ENCODE measurements at regions not wholly inside any gene's neighbourhood (a gene's known extent, or its start where the extent isn't known, plus 50 kb on each side); places are given as distances from the start of the nearest gene placed in this dataset.

DNA sequence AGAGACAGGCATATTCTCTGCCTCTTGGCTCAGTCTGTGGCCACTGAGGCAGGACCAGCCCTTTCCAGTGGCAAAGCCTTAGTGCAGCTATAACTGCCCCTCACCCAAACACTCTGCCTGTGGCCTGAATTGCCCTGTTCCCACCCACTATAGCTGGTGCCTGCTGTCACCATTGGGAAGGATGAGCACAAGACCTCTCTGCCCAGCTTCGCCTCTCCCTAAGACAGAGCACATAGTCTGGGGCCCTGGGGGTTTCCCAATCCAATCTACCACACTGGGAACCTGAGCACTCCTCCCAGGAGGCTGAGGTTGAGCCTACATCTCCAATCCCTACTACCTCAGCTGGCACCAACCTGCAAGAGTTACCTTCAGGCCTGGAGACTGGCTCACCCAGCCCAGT lies 670.4 kb downstream of the JRKL start:
- H3K27me3 ChIP-seq (ENCODE audit: insufficient read depth): no peaks in the 10 kb centered on the region
- H3F3A ChIP-seq (replicated peaks; ENCODE audit: low read depth): no peaks in the 10 kb centered on the region
- H3K27ac Mint-ChIP-seq: no peak overlapping the region
- no peak overlapping the region for H2AFZ ChIP-seq
- no peaks in the 10 kb centered on the region for H3K9me2 ChIP-seq (ENCODE audit: insufficient read depth)
- no peaks in the 10 kb centered on the region for H3K27me3 Mint-ChIP-seq (ENCODE audit: insufficient read depth, low read depth, poor library complexity)
- no peak for ATAC-seq
- no peaks in the 10 kb centered on the region for H4K20me1 ChIP-seq (replicated peaks; ENCODE audit: insufficient read depth)
- H3K27ac ChIP-seq (ENCODE audit: low read depth): no peak overlapping the region
- no peak overlapping the region for H3K4me3 ChIP-seq
- no peak overlapping the region for H3K4me3 Mint-ChIP-seq
- no peak for DNase-seq (ENCODE audit: low spot score)
- no peaks in the 10 kb centered on the region for H3K36me3 Mint-ChIP-seq (ENCODE audit: low read depth)
- TF ChIP-seq POLR2AphosphoS5 (IDR thresholded peaks at IDR 0.05; ENCODE audit: low read depth): no peak
- TF ChIP-seq EZH2phosphoT487 (IDR thresholded peaks at IDR 0.05; ENCODE audit: unreplicated experiment): no peak
- TF ChIP-seq ZNF331 (CRISPR knock-in tag; IDR thresholded peaks at IDR 0.05; ENCODE audit: low read depth): no peak
- TF ChIP-seq, protein P1, sequence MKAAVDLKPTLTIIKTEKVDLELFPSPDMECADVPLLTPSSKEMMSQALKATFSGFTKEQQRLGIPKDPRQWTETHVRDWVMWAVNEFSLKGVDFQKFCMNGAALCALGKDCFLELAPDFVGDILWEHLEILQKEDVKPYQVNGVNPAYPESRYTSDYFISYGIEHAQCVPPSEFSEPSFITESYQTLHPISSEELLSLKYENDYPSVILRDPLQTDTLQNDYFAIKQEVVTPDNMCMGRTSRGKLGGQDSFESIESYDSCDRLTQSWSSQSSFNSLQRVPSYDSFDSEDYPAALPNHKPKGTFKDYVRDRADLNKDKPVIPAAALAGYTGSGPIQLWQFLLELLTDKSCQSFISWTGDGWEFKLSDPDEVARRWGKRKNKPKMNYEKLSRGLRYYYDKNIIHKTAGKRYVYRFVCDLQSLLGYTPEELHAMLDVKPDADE (IDR thresholded peaks at IDR 0.05): no peak
- H3K36me3 ChIP-seq (ENCODE audit: insufficient read depth): no peaks in the 10 kb centered on the region
- H3K4me1 Mint-ChIP-seq: peaks cover 5% of the 10 kb centered on the region; the same call in 2 of the 3 replicates
- no peaks in the 10 kb centered on the region; the same call in 2 of the 3 replicates for H3K9me3 Mint-ChIP-seq
- H3K4me1 ChIP-seq (ENCODE audit: insufficient read depth): no peaks in the 10 kb centered on the region
- no peaks in the 10 kb centered on the region for H3K79me2 ChIP-seq (replicated peaks; ENCODE audit: insufficient read depth)
- H3K4me2 ChIP-seq: no peak overlapping the region

DNA sequence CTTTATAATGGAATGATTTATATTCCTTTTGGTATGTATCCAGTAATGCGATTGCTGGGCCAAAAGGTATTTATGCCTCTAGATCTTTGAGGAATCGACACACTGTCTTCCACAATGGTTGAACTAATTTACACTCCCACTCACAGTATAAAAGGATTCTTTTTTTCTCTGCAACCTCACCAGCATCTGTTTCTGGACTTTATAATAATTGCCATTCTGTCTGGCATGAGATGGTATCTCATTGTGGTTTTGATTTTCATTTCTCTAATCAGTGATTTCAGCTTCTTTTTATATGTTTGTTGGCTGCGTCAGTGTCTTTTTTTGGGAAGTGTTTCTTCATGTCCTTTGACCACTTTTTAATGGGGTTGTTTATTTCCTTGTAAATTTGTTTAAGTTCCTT lies 679.3 kb downstream of the JRKL start:
- Histone ChIP-seq H3K4me3 (no peak overlapping the region), H4K20me1 (replicated peaks; ENCODE audit: insufficient read depth) (no peaks in the 10 kb centered on the region), H3K9me2 (ENCODE audit: insufficient read depth) (no peaks in the 10 kb centered on the region), H3K4me2 (no peak overlapping the region), H3K27me3 (ENCODE audit: insufficient read depth) (no peaks in the 10 kb centered on the region), H2AFZ (no peak overlapping the region), H3K36me3 (ENCODE audit: insufficient read depth) (0 out of 2 replicates have a peak, but pooled peaks cover 3% of the 10 kb centered on the region), H3K79me2 (replicated peaks; ENCODE audit: insufficient read depth) (no peaks in the 10 kb centered on the region), H3K27ac (ENCODE audit: low read depth) (no peak overlapping the region), H3K4me1 (ENCODE audit: insufficient read depth) (no peaks in the 10 kb centered on the region), H3F3A (replicated peaks; ENCODE audit: low read depth) (no peaks in the 10 kb centered on the region)
- no peak overlapping the region for H3K27ac Mint-ChIP-seq
- peaks cover 2% of the 10 kb centered on the region for H3K27me3 Mint-ChIP-seq (ENCODE audit: insufficient read depth, low read depth, poor library complexity)
- H3K4me1 Mint-ChIP-seq: no peaks in the 10 kb centered on the region
- ATAC-seq: no peak
- H3K4me3 Mint-ChIP-seq: no peak overlapping the region
- H3K36me3 Mint-ChIP-seq (ENCODE audit: low read depth): peaks cover 4% of the 10 kb centered on the region; the same call in 1 of the 3 replicates
- no peak for DNase-seq (ENCODE audit: low spot score)
- H3K9me3 Mint-ChIP-seq: peaks cover 17% of the 10 kb centered on the region
- TF ChIP-seq JUNB (IDR thresholded peaks at IDR 0.05; ENCODE audit: unreplicated experiment) (no peak), ZNF114 (CRISPR knock-in tag; IDR thresholded peaks at IDR 0.05) (no peak), EZH2 (IDR thresholded peaks at IDR 0.05; ENCODE audit: low read depth, unreplicated experiment) (no peak), ZNF331 (CRISPR knock-in tag; IDR thresholded peaks at IDR 0.05; ENCODE audit: low read depth) (no peak), NANOG (IDR thresholded peaks at IDR 0.05; ENCODE audit: borderline replicate concordance) (no peak), POLR2AphosphoS5 (IDR thresholded peaks at IDR 0.05; ENCODE audit: low read depth) (no peak), CREB1 (CRISPR knock-in tag; IDR thresholded peaks at IDR 0.05; ENCODE audit: low read depth) (no peak), EZH2phosphoT487 (IDR thresholded peaks at IDR 0.05; ENCODE audit: unreplicated experiment) (no peak)
- TF ChIP-seq, protein P2, sequence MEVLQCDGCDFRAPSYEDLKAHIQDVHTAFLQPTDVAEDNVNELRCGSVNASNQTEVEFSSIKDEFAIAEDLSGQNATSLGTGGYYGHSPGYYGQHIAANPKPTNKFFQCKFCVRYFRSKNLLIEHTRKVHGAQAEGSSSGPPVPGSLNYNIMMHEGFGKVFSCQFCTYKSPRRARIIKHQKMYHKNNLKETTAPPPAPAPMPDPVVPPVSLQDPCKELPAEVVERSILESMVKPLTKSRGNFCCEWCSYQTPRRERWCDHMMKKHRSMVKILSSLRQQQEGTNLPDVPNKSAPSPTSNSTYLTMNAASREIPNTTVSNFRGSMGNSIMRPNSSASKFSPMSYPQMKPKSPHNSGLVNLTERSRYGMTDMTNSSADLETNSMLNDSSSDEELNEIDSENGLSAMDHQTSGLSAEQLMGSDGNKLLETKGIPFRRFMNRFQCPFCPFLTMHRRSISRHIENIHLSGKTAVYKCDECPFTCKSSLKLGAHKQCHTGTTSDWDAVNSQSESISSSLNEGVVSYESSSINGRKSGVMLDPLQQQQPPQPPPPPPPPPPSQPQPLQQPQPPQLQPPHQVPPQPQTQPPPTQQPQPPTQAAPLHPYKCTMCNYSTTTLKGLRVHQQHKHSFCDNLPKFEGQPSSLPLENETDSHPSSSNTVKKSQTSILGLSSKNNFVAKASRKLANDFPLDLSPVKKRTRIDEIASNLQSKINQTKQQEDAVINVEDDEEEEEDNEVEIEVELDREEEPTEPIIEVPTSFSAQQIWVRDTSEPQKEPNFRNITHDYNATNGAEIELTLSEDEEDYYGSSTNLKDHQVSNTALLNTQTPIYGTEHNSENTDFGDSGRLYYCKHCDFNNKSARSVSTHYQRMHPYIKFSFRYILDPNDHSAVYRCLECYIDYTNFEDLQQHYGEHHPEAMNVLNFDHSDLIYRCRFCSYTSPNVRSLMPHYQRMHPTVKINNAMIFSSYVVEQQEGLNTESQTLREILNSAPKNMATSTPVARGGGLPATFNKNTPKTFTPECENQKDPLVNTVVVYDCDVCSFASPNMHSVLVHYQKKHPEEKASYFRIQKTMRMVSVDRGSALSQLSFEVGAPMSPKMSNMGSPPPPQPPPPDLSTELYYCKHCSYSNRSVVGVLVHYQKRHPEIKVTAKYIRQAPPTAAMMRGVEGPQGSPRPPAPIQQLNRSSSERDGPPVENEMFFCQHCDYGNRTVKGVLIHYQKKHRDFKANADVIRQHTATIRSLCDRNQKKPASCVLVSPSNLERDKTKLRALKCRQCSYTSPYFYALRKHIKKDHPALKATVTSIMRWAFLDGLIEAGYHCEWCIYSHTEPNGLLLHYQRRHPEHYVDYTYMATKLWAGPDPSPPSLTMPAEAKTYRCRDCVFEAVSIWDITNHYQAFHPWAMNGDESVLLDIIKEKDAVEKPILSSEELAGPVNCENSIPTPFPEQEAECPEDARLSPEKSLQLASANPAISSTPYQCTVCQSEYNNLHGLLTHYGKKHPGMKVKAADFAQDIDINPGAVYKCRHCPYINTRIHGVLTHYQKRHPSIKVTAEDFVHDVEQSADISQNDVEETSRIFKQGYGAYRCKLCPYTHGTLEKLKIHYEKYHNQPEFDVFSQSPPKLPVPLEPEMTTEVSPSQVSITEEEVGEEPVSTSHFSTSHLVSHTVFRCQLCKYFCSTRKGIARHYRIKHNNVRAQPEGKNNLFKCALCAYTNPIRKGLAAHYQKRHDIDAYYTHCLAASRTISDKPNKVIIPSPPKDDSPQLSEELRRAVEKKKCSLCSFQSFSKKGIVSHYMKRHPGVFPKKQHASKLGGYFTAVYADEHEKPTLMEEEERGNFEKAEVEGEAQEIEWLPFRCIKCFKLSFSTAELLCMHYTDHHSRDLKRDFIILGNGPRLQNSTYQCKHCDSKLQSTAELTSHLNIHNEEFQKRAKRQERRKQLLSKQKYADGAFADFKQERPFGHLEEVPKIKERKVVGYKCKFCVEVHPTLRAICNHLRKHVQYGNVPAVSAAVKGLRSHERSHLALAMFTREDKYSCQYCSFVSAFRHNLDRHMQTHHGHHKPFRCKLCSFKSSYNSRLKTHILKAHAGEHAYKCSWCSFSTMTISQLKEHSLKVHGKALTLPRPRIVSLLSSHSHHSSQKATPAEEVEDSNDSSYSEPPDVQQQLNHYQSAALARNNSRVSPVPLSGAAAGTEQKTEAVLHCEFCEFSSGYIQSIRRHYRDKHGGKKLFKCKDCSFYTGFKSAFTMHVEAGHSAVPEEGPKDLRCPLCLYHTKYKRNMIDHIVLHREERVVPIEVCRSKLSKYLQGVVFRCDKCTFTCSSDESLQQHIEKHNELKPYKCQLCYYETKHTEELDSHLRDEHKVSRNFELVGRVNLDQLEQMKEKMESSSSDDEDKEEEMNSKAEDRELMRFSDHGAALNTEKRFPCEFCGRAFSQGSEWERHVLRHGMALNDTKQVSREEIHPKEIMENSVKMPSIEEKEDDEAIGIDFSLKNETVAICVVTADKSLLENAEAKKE (CRISPR knock-in tag; IDR thresholded peaks at IDR 0.05): no peak
- TF ChIP-seq, protein P3, sequence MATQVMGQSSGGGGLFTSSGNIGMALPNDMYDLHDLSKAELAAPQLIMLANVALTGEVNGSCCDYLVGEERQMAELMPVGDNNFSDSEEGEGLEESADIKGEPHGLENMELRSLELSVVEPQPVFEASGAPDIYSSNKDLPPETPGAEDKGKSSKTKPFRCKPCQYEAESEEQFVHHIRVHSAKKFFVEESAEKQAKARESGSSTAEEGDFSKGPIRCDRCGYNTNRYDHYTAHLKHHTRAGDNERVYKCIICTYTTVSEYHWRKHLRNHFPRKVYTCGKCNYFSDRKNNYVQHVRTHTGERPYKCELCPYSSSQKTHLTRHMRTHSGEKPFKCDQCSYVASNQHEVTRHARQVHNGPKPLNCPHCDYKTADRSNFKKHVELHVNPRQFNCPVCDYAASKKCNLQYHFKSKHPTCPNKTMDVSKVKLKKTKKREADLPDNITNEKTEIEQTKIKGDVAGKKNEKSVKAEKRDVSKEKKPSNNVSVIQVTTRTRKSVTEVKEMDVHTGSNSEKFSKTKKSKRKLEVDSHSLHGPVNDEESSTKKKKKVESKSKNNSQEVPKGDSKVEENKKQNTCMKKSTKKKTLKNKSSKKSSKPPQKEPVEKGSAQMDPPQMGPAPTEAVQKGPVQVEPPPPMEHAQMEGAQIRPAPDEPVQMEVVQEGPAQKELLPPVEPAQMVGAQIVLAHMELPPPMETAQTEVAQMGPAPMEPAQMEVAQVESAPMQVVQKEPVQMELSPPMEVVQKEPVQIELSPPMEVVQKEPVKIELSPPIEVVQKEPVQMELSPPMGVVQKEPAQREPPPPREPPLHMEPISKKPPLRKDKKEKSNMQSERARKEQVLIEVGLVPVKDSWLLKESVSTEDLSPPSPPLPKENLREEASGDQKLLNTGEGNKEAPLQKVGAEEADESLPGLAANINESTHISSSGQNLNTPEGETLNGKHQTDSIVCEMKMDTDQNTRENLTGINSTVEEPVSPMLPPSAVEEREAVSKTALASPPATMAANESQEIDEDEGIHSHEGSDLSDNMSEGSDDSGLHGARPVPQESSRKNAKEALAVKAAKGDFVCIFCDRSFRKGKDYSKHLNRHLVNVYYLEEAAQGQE (IDR thresholded peaks at IDR 0.05; ENCODE audit: unreplicated experiment): no peak

All from GM23338 (cell line).